ENCODE measurements at regions not wholly inside any gene's neighbourhood (a gene's known extent, or its start where the extent isn't known, plus 50 kb on each side); places are given as distances from the start of the nearest gene placed in this dataset.
"Not testable (repeated sequence)": the region's sequence is repeated elsewhere in the genome, so short reads cannot be mapped to it uniquely, and the experiment has no call there.

DNA sequence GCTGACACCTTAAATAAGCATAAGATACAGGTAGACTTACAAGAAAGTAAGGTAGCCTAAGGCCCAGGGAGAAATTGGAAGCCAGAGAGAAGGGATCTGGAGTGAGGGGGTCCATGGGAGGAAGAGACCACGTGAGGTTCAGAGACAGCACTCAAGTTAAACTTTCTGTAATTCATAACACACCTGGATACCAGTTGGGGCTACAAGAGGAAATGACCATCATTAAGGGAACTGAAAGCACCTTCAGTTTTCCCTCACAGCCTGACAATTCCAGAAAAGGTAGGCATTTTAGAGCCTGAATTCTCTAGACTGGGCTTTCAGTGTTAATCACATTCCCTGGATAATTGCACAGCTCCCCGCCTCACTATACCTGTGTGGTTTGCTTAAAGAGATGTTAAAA lies 355.5 kb downstream of the FBXW7 start:
- Histone ChIP-seq H2BK15ac (ENCODE audit: low read depth, low read length) (no peak overlapping the region), H2AFZ (ENCODE audit: low read length) (no peak overlapping the region), H2AK5ac (ENCODE audit: insufficient read length, low read length) (no peak overlapping the region), H2BK5ac (ENCODE audit: insufficient read length, low read length) (no peak overlapping the region), H3K4me2 (ENCODE audit: insufficient read depth, insufficient read length, low read length) (no peak overlapping the region), H3K4ac (ENCODE audit: low read depth, low read length) (no peak overlapping the region), H3K27me3 (ENCODE audit: insufficient read depth, low read length) (no peaks in the 10 kb centered on the region), H4K20me1 (ENCODE audit: control insufficient read depth, insufficient read depth, insufficient read length) (no peaks in the 10 kb centered on the region), H2BK12ac (ENCODE audit: insufficient read length, low read depth, low read length) (no peak overlapping the region), H3K23me2 (ENCODE audit: insufficient read length, low read depth, low read length, poor library complexity, severe bottlenecking) (no peaks in the 10 kb centered on the region), H2BK120ac (ENCODE audit: low read depth, low read length, poor library complexity, severe bottlenecking) (no peak overlapping the region), H3K4me1 (ENCODE audit: insufficient read depth, low read length) (no peaks in the 10 kb centered on the region), H3K27ac (ENCODE audit: insufficient read length, low read depth, low read length) (no peak overlapping the region), H3K9me3 (ENCODE audit: control insufficient read depth, low read depth, low read length) (no peaks in the 10 kb centered on the region), H3T11ph (ENCODE audit: low read length) (no peak overlapping the region), H4K5ac (ENCODE audit: insufficient read length, low read depth, low read length) (no peak overlapping the region), H3K14ac (ENCODE audit: insufficient read depth, low read length) (no peak overlapping the region), H3K79me1 (ENCODE audit: insufficient read depth, low read depth, low read length, poor library complexity, severe bottlenecking) (no peaks in the 10 kb centered on the region), H3K9ac (ENCODE audit: extremely low read depth, insufficient read length, low read length) (no peak overlapping the region), H3K79me2 (ENCODE audit: insufficient read depth, low read length) (no peaks in the 10 kb centered on the region), H3K18ac (ENCODE audit: insufficient read length, low read depth, low read length) (no peak overlapping the region), H4K8ac (replicated peaks; ENCODE audit: insufficient read length, low read depth, low read length) (no peak overlapping the region), H3K23ac (ENCODE audit: insufficient read length, low read depth, low read length) (no peak overlapping the region), H2BK20ac (ENCODE audit: low read depth, low read length, poor library complexity, severe bottlenecking) (no peak overlapping the region), H4K91ac (ENCODE audit: insufficient read length, low read depth, low read length) (no peak overlapping the region), H3K56ac (ENCODE audit: insufficient read length, low read depth, low read length) (no peak overlapping the region)
- no peak overlapping the region; a peak in 1 of 7 replicates for H3K27ac Mint-ChIP-seq
- TF ChIP-seq, protein P1, sequence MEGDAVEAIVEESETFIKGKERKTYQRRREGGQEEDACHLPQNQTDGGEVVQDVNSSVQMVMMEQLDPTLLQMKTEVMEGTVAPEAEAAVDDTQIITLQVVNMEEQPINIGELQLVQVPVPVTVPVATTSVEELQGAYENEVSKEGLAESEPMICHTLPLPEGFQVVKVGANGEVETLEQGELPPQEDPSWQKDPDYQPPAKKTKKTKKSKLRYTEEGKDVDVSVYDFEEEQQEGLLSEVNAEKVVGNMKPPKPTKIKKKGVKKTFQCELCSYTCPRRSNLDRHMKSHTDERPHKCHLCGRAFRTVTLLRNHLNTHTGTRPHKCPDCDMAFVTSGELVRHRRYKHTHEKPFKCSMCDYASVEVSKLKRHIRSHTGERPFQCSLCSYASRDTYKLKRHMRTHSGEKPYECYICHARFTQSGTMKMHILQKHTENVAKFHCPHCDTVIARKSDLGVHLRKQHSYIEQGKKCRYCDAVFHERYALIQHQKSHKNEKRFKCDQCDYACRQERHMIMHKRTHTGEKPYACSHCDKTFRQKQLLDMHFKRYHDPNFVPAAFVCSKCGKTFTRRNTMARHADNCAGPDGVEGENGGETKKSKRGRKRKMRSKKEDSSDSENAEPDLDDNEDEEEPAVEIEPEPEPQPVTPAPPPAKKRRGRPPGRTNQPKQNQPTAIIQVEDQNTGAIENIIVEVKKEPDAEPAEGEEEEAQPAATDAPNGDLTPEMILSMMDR (conservative IDR thresholded peaks at IDR 0.05), result no peak
- peaks cover 6% of the 10 kb centered on the region in 2 experiments; a peak in 4 of 5 replicates for H3K9me3 Mint-ChIP-seq
- peaks cover 0 to 4% (median 0%) of the 10 kb centered on the region in 3 experiments; a peak in 1 of 7 replicates for H3K36me3 Mint-ChIP-seq (ENCODE audit: insufficient read depth in 1 of 3, low read depth in 3 of 3)
- H3K27me3 Mint-ChIP-seq (ENCODE audit: low read depth), result no peaks in the 10 kb centered on the region
- WGBS (ENCODE audit: extremely low coverage, insufficient read length, low lambda C conversion rate), result no CpG with 5 or more reads among the region's 2 CpGs
- DNase-seq, result no peak
- H3K4me3 Mint-ChIP-seq, result no peak overlapping the region
- no peaks in the 10 kb centered on the region for H3K4me1 Mint-ChIP-seq

DNA sequence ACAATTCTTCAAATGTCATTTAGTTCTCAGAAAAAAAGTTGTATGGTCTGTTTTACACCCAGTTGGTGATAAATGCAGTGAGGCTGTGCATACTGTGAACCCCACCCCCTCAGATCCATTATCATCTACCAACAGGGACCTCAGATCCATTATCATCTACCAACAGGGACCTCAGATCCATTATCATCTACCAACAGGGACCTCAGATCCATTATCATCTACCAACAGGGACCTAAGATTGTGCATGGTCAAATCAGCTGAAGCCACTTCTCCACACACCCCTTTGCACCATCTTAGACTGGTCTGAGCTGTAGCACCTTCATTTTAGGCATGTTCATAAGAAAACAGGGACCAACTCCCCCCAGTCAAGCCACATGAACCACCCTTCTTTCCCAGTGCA lies 358.4 kb downstream of the FBXW7 start:
- not testable (repeated sequence) for H2BK20ac ChIP-seq (ENCODE audit: low read depth, low read length, poor library complexity, severe bottlenecking); H3K4me1 Mint-ChIP-seq; H2BK12ac ChIP-seq (ENCODE audit: insufficient read length, low read depth, low read length); H2BK15ac ChIP-seq (ENCODE audit: low read depth, low read length); H3K23me2 ChIP-seq (ENCODE audit: insufficient read length, low read depth, low read length, poor library complexity, severe bottlenecking); H3K27ac Mint-ChIP-seq; H3K56ac ChIP-seq (ENCODE audit: insufficient read length, low read depth, low read length); H3K4me1 ChIP-seq (ENCODE audit: insufficient read depth, low read length); H4K5ac ChIP-seq (ENCODE audit: insufficient read length, low read depth, low read length); H4K8ac ChIP-seq (replicated peaks; ENCODE audit: insufficient read length, low read depth, low read length); H3K27me3 ChIP-seq (ENCODE audit: insufficient read depth, low read length); H3K79me1 ChIP-seq (ENCODE audit: insufficient read depth, low read depth, low read length, poor library complexity, severe bottlenecking); H2AK5ac ChIP-seq (ENCODE audit: insufficient read length, low read length); H3K79me2 ChIP-seq (ENCODE audit: insufficient read depth, low read length); H3K4me2 ChIP-seq (ENCODE audit: insufficient read depth, insufficient read length, low read length); H3K14ac ChIP-seq (ENCODE audit: insufficient read depth, low read length); H2AFZ ChIP-seq (ENCODE audit: low read length); H2BK5ac ChIP-seq (ENCODE audit: insufficient read length, low read length); H4K91ac ChIP-seq (ENCODE audit: insufficient read length, low read depth, low read length); H3K9ac ChIP-seq (ENCODE audit: extremely low read depth, insufficient read length, low read length); DNase-seq; H3K36me3 Mint-ChIP-seq (ENCODE audit: insufficient read depth in 1 of 3, low read depth in 3 of 3); H3K9me3 ChIP-seq (ENCODE audit: control insufficient read depth, low read depth, low read length); H3K27ac ChIP-seq (ENCODE audit: insufficient read length, low read depth, low read length); H4K20me1 ChIP-seq (ENCODE audit: control insufficient read depth, insufficient read depth, insufficient read length); H3K23ac ChIP-seq (ENCODE audit: insufficient read length, low read depth, low read length); H3K4me3 Mint-ChIP-seq; H2BK120ac ChIP-seq (ENCODE audit: low read depth, low read length, poor library complexity, severe bottlenecking); H3T11ph ChIP-seq (ENCODE audit: low read length); H3K27me3 Mint-ChIP-seq (ENCODE audit: low read depth); H3K9me3 Mint-ChIP-seq; H3K18ac ChIP-seq (ENCODE audit: insufficient read length, low read depth, low read length); H3K4ac ChIP-seq (ENCODE audit: low read depth, low read length)
